GM10248 (cell line): ENCODE measurements at regions not wholly inside any gene's neighbourhood (a gene's known extent, or its start where the extent isn't known, plus 50 kb on each side); places are given as distances from the start of the nearest gene placed in this dataset.

Experiments used
- CTCF ChIA-PET: fragments of 300-600 bp; sonication (Branson Sonifier 250); formaldehyde crosslinking; extraction: SDS; loops from one replicate; lab custom pipeline; 2021; ENCODE audit warnings: antibody characterized with exemption; lab: Yijun Ruan, JAX
- POLR2A ChIA-PET: fragments of 350-650 bp; sonication (Branson Sonifier 250); formaldehyde crosslinking; extraction: SDS; loops from one replicate; lab custom pipeline; 2020; ENCODE audit warnings: antibody characterized with exemption; lab: Yijun Ruan, JAX
- DNase-seq: peaks from one replicate; pipeline ENCODE4 v3.0.0; 2012; ENCODE audit errors: extremely low spot score
- TF ChIP-seq, protein P1 (sequence below): IDR thresholded peaks from 2 replicates; pipeline ENCODE4 v1.5.1; 2012; ENCODE audit warnings: mild to moderate bottlenecking, low read depth; ENCODE audit errors: extremely low read depth, missing control alignments, control extremely low read depth

DNA sequence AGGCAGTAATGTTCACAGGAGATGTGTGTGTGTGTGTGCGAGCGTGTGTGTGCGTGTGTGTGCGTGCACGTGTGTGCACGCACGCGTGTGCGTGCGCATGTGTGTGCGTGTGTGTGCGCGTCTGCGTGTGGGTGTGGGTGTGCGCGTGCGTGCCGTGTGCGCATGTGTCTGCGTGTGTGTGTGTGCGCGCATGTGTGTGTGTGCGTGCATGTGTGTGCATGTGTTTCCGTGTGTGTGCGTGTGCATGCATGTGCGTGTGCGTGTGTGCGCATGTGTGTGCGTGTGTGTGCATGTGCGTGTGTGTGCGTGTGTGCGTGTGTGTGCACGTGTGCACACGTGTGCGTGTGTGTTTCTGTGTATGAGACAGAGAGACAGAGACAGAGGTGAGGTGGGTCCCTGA is 136.0 kb upstream of the CST7 start:
- POLR2A ChIA-PET = no interaction called here
- CTCF ChIA-PET = no interaction called here
- DNase-seq = no peak
- TF ChIP-seq, protein P1, sequence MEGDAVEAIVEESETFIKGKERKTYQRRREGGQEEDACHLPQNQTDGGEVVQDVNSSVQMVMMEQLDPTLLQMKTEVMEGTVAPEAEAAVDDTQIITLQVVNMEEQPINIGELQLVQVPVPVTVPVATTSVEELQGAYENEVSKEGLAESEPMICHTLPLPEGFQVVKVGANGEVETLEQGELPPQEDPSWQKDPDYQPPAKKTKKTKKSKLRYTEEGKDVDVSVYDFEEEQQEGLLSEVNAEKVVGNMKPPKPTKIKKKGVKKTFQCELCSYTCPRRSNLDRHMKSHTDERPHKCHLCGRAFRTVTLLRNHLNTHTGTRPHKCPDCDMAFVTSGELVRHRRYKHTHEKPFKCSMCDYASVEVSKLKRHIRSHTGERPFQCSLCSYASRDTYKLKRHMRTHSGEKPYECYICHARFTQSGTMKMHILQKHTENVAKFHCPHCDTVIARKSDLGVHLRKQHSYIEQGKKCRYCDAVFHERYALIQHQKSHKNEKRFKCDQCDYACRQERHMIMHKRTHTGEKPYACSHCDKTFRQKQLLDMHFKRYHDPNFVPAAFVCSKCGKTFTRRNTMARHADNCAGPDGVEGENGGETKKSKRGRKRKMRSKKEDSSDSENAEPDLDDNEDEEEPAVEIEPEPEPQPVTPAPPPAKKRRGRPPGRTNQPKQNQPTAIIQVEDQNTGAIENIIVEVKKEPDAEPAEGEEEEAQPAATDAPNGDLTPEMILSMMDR = no peak

DNA sequence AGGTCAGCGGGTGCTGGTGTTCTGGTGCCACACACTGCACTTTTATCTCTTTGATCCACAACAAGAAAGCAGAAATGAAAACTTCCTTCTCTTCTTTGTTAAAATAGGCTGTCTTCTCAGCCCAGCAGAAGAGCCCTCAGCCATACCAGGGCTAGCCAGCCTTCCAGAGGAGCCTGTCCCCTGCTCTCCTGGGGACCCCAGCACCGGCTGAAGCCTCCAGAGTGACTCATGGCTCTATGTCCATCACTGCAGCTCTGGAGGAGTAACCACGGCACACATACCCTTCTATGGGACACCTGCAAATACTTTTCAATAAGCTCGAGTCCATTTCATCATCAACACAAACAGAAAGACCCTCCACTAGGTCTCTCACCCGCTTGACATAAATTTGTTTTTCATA is 135.6 kb upstream of the CST7 start:
- DNase-seq = no peak
- POLR2A ChIA-PET = no interaction called here
- TF ChIP-seq, protein P1 = no peak
- CTCF ChIA-PET = no interaction called here

- ChIA-PET POLR2A (no interaction called here), CTCF (no interaction called here)
- TF ChIP-seq, protein P1 = no peak
- no peak for DNase-seq
These were observed 135.1 kb upstream of the CST7 start for GRCh38 chr20:24813936-24814335.

DNA sequence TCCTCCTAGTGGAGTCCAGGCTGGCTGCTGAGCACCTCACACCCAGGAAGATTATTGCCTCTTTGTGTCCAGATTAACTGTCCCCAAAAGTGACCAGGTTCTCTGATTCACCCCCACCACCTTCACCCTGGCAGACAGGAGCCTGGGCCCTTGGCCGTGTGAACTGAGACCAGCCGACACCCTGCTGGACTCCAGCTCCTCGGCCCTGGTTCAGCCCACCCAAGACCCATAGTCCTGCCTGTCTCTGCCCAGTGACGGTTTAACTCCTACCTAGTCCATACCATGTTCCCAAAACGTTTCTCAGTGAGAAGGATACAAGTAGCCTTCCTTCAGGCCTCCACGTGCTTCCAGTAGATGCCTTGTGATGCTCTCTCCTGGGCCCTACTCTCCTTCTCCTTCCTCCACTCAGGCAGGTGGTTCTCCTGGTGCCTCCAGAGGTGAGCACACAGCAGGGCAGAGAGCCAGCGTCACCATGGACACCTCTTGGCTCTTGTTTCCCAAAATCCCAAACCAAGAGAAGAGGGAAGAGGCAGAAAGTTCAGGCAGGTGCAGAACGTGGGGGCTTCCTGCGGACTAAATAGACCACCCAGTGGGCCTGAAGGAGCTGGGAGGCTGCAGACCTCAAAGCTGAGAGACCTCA is 134.4 kb upstream of the CST7 start:
- CTCF ChIA-PET = no interaction called here
- POLR2A ChIA-PET = no interaction called here
- DNase-seq = no peak
- TF ChIP-seq, protein P1 = no peak

DNA sequence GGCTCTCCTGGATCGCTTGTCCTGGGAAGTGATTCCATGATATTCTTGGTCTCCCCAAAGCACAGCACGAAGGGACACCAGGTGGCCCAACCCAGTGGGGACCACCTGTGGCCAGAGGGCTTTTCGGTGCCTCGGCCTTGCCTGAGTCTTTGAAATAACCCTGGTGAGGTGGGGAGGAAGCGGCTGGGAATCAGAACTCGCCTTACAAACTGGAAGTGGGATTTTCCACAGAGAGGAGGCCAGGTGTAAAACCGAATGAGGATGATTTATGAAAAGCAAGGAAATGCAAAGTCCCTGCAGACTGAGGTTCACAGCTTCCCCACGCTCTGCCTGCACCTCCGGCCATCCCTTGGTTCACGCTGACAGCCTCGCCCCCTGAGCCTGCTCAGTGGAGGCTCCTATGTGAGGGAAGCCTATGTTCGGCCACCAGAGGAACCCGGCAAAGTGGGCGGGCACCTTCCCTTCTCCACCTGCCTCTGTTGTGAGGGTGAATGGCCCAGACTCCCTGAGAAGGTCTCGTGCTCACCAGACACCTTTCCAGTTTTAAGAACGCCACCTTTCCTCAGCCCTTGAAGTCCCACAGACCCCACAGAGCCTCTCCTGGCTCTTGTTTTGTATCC is 133.8 kb upstream of the CST7 start:
- no peak for DNase-seq
- ChIA-PET POLR2A (no interaction called here), CTCF (no interaction called here)
- TF ChIP-seq, protein P1 = no peak

DNA sequence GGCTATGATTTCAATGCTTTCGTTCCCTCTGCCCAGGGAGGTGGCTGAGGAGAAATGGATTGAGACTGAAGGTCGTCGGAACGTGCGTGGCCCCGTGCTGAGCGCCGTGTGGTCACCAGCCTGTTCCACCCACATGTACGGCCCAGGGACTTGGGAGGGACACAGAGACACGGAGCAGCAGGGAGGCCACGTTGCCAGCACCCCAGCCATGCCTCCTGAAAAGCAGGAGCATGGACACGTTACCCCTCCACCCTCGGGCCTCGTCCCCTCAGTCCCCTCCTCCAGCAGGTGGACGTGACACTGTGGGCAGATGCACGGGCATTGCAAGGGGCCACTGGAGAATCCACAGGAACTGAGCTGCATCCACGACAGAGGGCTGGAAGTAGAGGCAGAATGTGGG is 133.1 kb upstream of the CST7 start:
- CTCF ChIA-PET = no interaction called here
- TF ChIP-seq, protein P1 = no peak
- POLR2A ChIA-PET = no interaction called here
- DNase-seq = no peak
